GM12878 (cell line): ENCODE measurements at regions not wholly inside any gene's neighbourhood (a gene's known extent, or its start where the extent isn't known, plus 50 kb on each side); places are given as distances from the start of the nearest gene placed in this dataset.

Source experiments
- ATAC-seq: fragments of 200-7000 bp; cut with Tn5 transposase; 3 replicates; pipeline ENCODE4 v1.9.1; 2020; ENCODE audit warnings: mild to moderate bottlenecking, moderate library complexity
- BruUV-seq: library from RNA; stranded (reverse); fragments of 400-500 nt; replicated peaks from 2 replicates; lab custom pipeline; 2021; lab: Mats Ljungman, UMichigan
- CTCF ChIA-PET: fragments of 300-600 bp; sonication (Branson Sonifier 250); formaldehyde crosslinking; extraction: SDS; loops from one replicate; lab custom pipeline; 2021; ENCODE audit warnings: inconsistent platforms; lab: Yijun Ruan, JAX
- POLR2A ChIA-PET: fragments of 350-600 bp; formaldehyde crosslinking; extraction: SDS; loops from one replicate; lab custom pipeline; 2021; ENCODE audit warnings: inconsistent platforms; lab: Charles Lee
- RAD21 ChIA-PET: fragments of 300-600 bp; sonication (Branson Sonifier 250); formaldehyde crosslinking; loops from one replicate; lab custom pipeline; 2023; ENCODE audit warnings: antibody characterized with exemption; ENCODE audit not compliant: unreplicated experiment; lab: Charles Lee
- SMC1A ChIA-PET: fragments of 300-600 bp; sonication (Branson Sonifier 250); formaldehyde crosslinking; loops from one replicate; lab custom pipeline; 2023; ENCODE audit not compliant: unreplicated experiment, uncharacterized antibody; lab: Charles Lee
- DNase-seq: peaks from one replicate; pipeline ENCODE4 v3.0.0-alpha.2; 2011; ENCODE audit warnings: low read depth, low spot score
- FAIRE-seq: peaks from 3 replicates; lab custom pipeline; 2011; peaks lifted over from hg19 to GRCh38; lab: Jason Lieb, UNC
- H2AFZ ChIP-seq: 2 replicates; pipeline ENCODE4 v1.6.0; 2011; ENCODE audit warnings: low read depth, low read length, control low read depth; ENCODE audit not compliant: control insufficient read depth
- H3K27ac ChIP-seq: 2 replicates; pipeline ENCODE4 v1.5.1; 2011; ENCODE audit warnings: control low read depth; ENCODE audit not compliant: control insufficient read depth, insufficient read depth
- H3K27me3 ChIP-seq, 2 experiments: replicated peaks in 1 of 2; 2 replicates each; pipeline versions ENCODE4 v1.6.0 to v1.6.1; 2011; ENCODE audit warnings: low read length in 1 of 2; ENCODE audit not compliant: control insufficient read depth in 2 of 2, insufficient read depth in 2 of 2
- H3K36me3 ChIP-seq, 2 experiments: 2 replicates each; pipeline ENCODE4 v1.5.1; 2011; ENCODE audit warnings: low read length in 1 of 2; ENCODE audit not compliant: control insufficient read depth in 2 of 2, insufficient read depth in 2 of 2
- H3K4me1 ChIP-seq: 2 replicates; pipeline ENCODE4 v1.6.1; 2011; ENCODE audit warnings: mild to moderate bottlenecking, low read length, moderate library complexity, mixed read lengths; ENCODE audit not compliant: control insufficient read depth, insufficient read depth
- H3K4me2 ChIP-seq: 2 replicates; pipeline ENCODE4 v1.6.0; 2011; ENCODE audit warnings: control low read depth; ENCODE audit not compliant: control insufficient read depth, insufficient read depth
- H3K4me3 ChIP-seq: fragments of 200-600 bp; sonication (generic); 2 replicates; pipeline ENCODE4 v1.5.1; 2016
- H3K79me2 ChIP-seq: 2 replicates; pipeline ENCODE4 v1.6.0; 2011; ENCODE audit warnings: low read length; ENCODE audit not compliant: control insufficient read depth, insufficient read depth
- H3K9ac ChIP-seq: 2 replicates; pipeline ENCODE4 v1.8.0; 2011; ENCODE audit warnings: low read length, control low read depth, mixed read lengths; ENCODE audit not compliant: control insufficient read depth, insufficient read depth
- H3K9me3 ChIP-seq: replicated peaks from 3 replicates; pipeline ENCODE4 v1.5.1; 2011; ENCODE audit warnings: mild to moderate bottlenecking, low read length; ENCODE audit not compliant: control insufficient read depth, insufficient read depth
- H4K20me1 ChIP-seq: 2 replicates; pipeline ENCODE4 v1.6.0; 2011; ENCODE audit not compliant: control insufficient read depth, insufficient read depth
- CHD4 ChIP-seq: fragments of 200-600 bp; sonication (generic); IDR thresholded peaks from 2 replicates; pipeline ENCODE4 v1.6.1; 2016; ENCODE audit warnings: mild to moderate bottlenecking
- NR2C2 ChIP-seq: IDR thresholded peaks from 2 replicates; pipeline ENCODE4 v1.6.1; 2011; ENCODE audit warnings: borderline replicate concordance, low read depth; ENCODE audit not compliant: control insufficient read depth, insufficient read length
- WRNIP1 ChIP-seq: IDR thresholded peaks from 2 replicates; pipeline ENCODE4 v1.6.1; 2011; ENCODE audit warnings: low read depth, low read length, improper control_type of control experiment, borderline replicate concordance
- ZBTB40 ChIP-seq: fragments of 450-650 bp; IDR thresholded peaks from 2 replicates; pipeline ENCODE4 v1.6.1; 2016; ENCODE audit warnings: mild to moderate bottlenecking, moderate library complexity, borderline replicate concordance
- ZZZ3 ChIP-seq: IDR thresholded peaks from 2 replicates; pipeline ENCODE4 v1.6.1; 2011; ENCODE audit warnings: low read depth; ENCODE audit not compliant: control insufficient read depth, insufficient read length
- WGBS: methylation state at CpG from one replicate; pipeline ENCODE4 v1.1.6; 2016; ENCODE audit warnings: low lambda C conversion rate; ENCODE audit not compliant: insufficient replicate concordance, insufficient coverage; ENCODE audit errors: missing lambda C conversion rate; 5-methylcytosine and 5-hydroxymethylcytosine counted together
- in situ Hi-C: fragments of 300-500 bp; cut with MboI; formaldehyde crosslinking; loops from 9 replicates; pipeline ENCODE4 v1.14.3; 2018; ENCODE audit warnings: mixed read lengths
- intact Hi-C: fragments of 100-400 bp; cut with micrococcal nuclease; formaldehyde crosslinking; loops from one replicate; pipeline ENCODE4 v1.14.2; 2022; ENCODE audit not compliant: unreplicated experiment

DNA sequence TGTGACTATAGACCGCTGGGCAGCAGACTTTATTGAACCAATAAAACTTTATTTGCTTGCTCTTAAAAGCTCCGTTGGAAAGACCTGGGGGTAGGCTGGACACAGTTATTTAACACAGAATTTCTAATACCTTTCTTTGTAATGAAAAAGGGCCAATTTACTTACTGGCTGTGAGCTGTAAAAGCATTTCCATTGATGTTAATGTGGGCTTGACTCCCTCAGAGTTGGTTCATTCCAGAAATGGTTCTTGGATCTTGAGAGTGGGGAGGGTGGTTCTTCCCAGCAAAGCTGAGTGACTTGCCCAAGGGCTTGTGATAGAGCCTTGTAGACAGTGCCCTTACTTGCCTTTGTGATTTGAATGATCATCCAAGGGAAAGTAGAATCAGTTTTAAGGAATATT, 100.6 kb downstream of the SOX4 start:
- no peaks in the 10 kb centered on the region for H4K20me1 ChIP-seq
- ATAC-seq (no peak), DNase-seq (no peak), FAIRE-seq (no peak)
- CTCF ChIA-PET: no interaction called here
- intact Hi-C loops: no loop called here
- SMC1A ChIA-PET: no interaction called here
- POLR2A ChIA-PET: interaction anchor here (0.5 kb wide), 1 partner anchor 229 kb away, joined by 5 read pairs; no protein-coding TSS in a partner anchor
- no peaks in the 10 kb centered on the region for H3K9me3 ChIP-seq
- H3K27ac ChIP-seq: no peak overlapping the region
- no peak for TF ChIP-seq NR2C2
- TF ChIP-seq WRNIP1: no peak
- TF ChIP-seq ZBTB40: peak; percentile 32; the same call in 1 of the 2 replicates
- TF ChIP-seq CHD4: no peak
- no peak for TF ChIP-seq ZZZ3
- H3K4me1 ChIP-seq: no peaks in the 10 kb centered on the region; the same call in 1 of the 2 replicates
- RAD21 ChIA-PET: no interaction called here
- WGBS: 38% methylated on average over 2 of the region's 2 CpGs
- no TSS peak for BruUV-seq
- no peaks in the 10 kb centered on the region for H3K79me2 ChIP-seq
- H3K4me3 ChIP-seq: no peak overlapping the region
- H3K36me3 ChIP-seq: no peaks in the 10 kb centered on the region
- H3K4me2 ChIP-seq: no peak overlapping the region
- in situ Hi-C loops: no loop called here
- no peak overlapping the region for H3K9ac ChIP-seq
- no peaks in the 10 kb centered on the region for H3K27me3 ChIP-seq
- no peak overlapping the region for H2AFZ ChIP-seq
